Fibroblast of pulmonary artery (primary cell): ENCODE measurements at regions not wholly inside any gene's neighbourhood (a gene's known extent, or its start where the extent isn't known, plus 50 kb on each side); places are given as distances from the start of the nearest gene placed in this dataset.

Experiments
- DNase-seq: peaks from one replicate; pipeline ENCODE4 v3.0.0-alpha.2; 2010; ENCODE audit warnings: low read depth
- H3K4me3 ChIP-seq: replicated peaks from 2 replicates; pipeline ENCODE4 v1.5.1; 2011; ENCODE audit warnings: low read depth, mild to moderate bottlenecking, control low read depth, low read length, moderate library complexity
- TF ChIP-seq, protein P1 (sequence below): IDR thresholded peaks from 2 replicates; pipeline ENCODE4 v1.5.1; 2011; ENCODE audit warnings: mild to moderate bottlenecking, control low read depth, low read length, inconsistent platforms; ENCODE audit errors: missing control alignments

DNA sequence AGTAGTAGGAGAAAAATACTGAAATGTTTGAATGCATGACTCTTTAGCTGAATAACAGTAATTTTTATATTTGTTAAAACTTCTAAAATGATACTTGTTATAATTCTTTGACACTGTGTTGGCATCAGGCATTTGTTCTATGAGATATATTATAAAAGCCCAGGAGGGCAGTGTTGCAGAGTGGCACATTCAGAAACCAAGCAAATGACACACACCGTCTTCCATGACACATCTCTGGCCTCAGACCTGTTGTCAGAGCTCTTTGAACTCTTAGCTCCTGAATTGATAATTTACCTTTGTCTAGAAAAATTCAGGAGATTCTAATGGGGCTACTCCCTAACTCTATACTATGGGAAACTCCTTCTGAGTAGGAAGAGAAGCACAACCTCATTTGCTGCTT, 62.4 kb upstream of the MDFIC start:
- DNase-seq = no peak
- no peak overlapping the region for H3K4me3 ChIP-seq

GRCh38 chr7:114860206-114860605, 61.7 kb upstream of the MDFIC start:
- DNase-seq = no peak
- TF ChIP-seq, protein P1, sequence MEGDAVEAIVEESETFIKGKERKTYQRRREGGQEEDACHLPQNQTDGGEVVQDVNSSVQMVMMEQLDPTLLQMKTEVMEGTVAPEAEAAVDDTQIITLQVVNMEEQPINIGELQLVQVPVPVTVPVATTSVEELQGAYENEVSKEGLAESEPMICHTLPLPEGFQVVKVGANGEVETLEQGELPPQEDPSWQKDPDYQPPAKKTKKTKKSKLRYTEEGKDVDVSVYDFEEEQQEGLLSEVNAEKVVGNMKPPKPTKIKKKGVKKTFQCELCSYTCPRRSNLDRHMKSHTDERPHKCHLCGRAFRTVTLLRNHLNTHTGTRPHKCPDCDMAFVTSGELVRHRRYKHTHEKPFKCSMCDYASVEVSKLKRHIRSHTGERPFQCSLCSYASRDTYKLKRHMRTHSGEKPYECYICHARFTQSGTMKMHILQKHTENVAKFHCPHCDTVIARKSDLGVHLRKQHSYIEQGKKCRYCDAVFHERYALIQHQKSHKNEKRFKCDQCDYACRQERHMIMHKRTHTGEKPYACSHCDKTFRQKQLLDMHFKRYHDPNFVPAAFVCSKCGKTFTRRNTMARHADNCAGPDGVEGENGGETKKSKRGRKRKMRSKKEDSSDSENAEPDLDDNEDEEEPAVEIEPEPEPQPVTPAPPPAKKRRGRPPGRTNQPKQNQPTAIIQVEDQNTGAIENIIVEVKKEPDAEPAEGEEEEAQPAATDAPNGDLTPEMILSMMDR = no peak
- no peak overlapping the region for H3K4me3 ChIP-seq

More for the DNA sequence above, 62.4 kb upstream of the MDFIC start:
- TF ChIP-seq, protein P1 = no peak

DNA sequence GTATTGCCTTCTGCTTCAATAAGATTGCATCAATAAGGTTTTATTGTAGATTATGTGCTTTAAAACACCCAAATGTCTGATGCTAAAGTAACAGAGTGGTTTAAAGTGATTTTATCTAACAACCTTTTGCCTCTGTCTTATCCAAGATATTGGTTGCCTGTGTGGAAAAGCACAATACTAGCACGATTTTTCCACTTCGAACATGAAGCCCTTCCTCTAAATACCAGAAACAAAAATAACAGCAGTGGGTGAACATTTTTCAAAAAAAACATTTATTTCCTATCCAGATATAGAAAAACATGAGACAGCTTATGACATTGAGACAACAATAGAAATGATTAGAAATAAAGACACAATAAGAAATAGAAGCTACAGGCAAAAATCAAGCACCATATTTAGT, 59.5 kb upstream of the MDFIC start:
- DNase-seq = no peak
- TF ChIP-seq, protein P1 = no peak
- no peak overlapping the region for H3K4me3 ChIP-seq

- no peak for DNase-seq
- TF ChIP-seq, protein P1 = no peak
- no peak overlapping the region for H3K4me3 ChIP-seq
Measured at GRCh38 chr7:114864278-114864677, 57.6 kb upstream of the MDFIC start.

DNA sequence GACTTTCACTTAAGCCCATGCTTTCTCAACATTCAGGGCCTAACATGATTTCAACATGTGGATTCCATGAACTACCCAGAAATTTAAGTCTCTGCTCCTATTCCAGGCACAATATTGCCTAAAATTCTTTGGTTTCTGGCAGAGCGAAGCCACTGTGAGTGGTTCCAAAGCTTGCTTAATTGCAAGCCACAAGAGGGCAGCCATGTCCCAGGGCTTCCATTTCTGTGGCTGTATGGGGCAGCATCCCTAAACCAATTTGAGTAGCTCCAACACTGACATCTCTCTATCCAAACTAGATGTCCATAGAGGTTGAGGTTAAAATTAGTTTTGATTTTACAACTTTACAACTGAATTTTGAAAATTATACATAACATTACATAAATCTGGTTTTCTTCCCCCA, 56.3 kb upstream of the MDFIC start:
- peak; percentile 81 for DNase-seq
- TF ChIP-seq, protein P1 = peak; percentile 96
- H3K4me3 ChIP-seq = no peak overlapping the region
